D721Med (cell line): ENCODE measurements at regions not wholly inside any gene's neighbourhood (a gene's known extent, or its start where the extent isn't known, plus 50 kb on each side); places are given as distances from the start of the nearest gene placed in this dataset.

Source experiments
- DNase-seq: peaks from one replicate; pipeline ENCODE4 v3.0.0; 2011; ENCODE audit warnings: low spot score; ENCODE audit not compliant: insufficient read length
- FAIRE-seq: peaks from 2 replicates; lab custom pipeline; 2011; peaks lifted over from hg19 to GRCh38; lab: Jason Lieb, UNC
- TF ChIP-seq, protein P1 (sequence below): IDR thresholded peaks from 2 replicates; pipeline ENCODE4 v1.5.1; 2012; ENCODE audit warnings: mild to moderate bottlenecking, control low read depth; ENCODE audit not compliant: insufficient read depth; ENCODE audit errors: missing control alignments

DNA sequence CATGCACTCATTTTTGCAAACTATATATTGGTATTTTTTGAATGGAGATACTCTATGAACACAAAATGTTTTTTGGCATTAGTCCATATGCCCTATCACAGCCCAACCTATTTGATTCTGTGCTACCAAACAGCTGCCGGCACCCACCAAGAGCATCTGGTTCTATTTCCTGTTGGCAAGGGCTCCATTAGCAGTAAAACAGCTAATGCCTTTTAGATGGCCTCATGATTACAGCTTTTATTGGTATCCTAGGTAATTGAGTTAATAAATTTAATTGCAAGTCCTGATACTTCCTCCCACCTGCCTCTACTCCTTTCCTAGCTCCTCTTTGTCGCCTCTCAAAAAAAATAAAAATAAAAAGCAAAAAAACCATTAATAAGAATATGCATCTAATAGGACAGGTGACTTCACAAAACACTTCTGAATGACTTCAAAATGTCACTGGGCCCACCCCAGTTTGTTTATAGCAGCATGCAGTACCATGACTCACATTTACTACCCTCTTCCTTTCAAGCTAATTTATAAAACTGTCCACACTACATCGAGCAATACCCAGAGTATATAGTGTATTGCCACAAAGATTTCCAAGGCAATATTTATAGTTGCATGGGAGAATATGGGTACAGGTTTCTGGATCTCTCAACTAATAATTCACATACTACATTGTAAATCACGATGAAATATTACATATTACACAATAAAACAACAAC, 620.4 kb downstream of the SLCO4C1 start:
- FAIRE-seq, result no peak
- TF ChIP-seq, protein P1, sequence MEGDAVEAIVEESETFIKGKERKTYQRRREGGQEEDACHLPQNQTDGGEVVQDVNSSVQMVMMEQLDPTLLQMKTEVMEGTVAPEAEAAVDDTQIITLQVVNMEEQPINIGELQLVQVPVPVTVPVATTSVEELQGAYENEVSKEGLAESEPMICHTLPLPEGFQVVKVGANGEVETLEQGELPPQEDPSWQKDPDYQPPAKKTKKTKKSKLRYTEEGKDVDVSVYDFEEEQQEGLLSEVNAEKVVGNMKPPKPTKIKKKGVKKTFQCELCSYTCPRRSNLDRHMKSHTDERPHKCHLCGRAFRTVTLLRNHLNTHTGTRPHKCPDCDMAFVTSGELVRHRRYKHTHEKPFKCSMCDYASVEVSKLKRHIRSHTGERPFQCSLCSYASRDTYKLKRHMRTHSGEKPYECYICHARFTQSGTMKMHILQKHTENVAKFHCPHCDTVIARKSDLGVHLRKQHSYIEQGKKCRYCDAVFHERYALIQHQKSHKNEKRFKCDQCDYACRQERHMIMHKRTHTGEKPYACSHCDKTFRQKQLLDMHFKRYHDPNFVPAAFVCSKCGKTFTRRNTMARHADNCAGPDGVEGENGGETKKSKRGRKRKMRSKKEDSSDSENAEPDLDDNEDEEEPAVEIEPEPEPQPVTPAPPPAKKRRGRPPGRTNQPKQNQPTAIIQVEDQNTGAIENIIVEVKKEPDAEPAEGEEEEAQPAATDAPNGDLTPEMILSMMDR, result no peak
- no peak for DNase-seq

DNA sequence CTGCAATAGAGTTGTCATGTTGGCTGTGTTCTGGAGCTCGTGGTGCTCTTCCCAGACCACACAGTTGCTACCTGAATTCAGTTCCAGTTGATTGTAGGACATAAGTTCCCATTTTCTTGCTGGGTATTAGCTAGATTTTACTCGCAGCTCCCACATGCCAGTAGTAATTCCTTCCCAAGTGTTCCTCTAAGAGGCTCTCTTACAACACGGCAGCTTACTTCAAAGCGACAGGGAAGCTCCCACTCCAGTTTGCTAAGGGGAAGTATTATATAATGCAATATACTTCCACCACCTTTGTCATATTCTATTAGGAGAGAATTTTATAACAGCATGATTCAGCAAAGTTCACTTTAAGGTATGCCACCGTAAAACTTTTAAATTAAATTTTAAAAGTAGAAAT, 623.0 kb downstream of the SLCO4C1 start:
- FAIRE-seq (no peak), DNase-seq (no peak)
- TF ChIP-seq, protein P1, result no peak

DNA sequence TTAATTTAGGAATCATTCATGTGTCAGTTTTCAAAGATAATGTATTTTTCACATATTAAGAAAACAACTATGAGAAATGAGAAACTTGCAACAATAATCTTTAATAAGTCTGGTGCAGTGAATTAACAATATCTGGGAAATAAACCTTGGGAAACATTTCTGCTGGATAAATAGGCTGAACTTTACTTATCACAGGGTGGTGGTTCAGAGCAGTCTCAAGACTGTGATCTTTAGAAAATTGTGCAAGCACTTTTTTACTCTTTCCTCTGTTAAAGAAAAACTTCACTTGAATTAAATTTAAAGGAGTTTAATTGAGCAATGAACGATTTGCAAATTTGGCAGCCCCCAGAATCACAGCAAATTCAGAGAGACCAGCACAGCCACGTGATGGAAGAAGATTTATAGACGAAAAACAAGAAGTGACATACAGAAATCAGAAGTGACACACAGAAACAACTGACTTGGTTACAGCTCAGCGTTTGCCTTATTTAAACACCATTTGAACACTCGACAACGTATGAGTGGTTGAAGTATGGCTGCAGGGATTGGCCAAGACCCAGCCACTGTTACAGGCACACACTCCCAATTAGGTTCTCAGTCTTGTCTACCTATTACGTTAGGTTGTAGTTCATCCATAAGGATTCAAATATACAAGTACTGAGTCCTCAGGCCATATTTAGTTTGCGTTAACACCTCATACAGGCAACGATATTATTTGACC, 631.9 kb downstream of the SLCO4C1 start:
- FAIRE-seq, result no peak
- TF ChIP-seq, protein P1, result no peak
- no peak for DNase-seq

DNA sequence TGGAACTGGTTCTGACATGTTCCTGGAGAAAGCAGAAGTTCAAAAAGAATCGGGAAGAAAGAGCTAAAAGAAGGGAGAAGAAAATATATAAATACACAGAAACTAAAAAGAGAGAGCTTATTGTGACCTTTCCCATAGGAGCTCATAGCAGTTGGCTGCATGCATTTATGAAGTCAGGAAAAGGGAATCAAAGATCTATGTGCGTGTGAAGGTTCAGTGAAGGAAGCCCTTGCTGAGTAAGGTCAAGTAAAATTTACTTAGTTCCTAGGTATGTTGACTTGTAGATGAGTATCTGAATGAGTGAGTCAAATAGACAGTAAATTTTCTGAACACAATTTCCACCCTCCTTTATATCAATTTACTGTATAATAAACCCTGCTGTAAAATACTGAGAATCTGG, 632.5 kb downstream of the SLCO4C1 start:
- TF ChIP-seq, protein P1, result no peak
- no peak for FAIRE-seq

DNA sequence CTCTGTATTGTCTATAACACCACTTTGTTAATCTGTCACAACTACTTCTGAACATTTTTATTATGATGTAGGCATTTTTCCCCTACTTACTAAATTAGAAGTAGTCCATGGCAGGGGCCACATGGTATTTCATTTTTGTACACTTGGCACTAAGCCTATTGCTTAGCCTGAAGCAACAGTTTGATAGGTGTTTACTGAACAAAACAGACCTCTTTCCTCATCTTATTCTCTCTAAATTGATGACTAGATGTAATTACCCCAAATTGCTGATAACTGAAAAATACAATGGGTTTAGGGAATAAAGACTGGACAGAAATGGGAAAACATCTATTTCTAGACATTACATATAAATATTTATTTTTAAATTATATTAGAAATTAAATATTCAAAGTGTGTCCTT, 633.8 kb downstream of the SLCO4C1 start:
- DNase-seq (no peak), FAIRE-seq (no peak)
- TF ChIP-seq, protein P1, result no peak

More for the DNA sequence above, 632.5 kb downstream of the SLCO4C1 start:
- DNase-seq, result no peak

DNA sequence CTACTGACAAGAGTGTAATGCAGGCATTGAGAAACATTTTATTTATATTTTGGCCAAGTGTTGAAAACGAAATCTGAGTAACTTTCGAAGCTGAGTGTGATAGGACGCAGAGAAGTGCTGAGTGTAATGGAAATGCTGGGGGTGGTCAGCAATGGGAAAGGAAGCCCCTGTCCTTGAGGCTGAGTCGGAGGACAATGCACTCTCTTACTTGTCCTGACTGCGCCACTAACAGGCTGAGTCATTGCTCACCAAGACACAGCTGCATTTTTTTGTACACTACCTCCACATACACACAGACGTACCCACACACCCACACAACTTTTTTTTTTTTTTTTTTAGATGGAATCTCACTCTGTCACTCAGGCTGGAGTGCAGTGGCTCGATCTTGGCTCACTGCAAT, 637.7 kb downstream of the SLCO4C1 start:
- DNase-seq (no peak), FAIRE-seq (no peak)
- TF ChIP-seq, protein P1, result no peak

DNA sequence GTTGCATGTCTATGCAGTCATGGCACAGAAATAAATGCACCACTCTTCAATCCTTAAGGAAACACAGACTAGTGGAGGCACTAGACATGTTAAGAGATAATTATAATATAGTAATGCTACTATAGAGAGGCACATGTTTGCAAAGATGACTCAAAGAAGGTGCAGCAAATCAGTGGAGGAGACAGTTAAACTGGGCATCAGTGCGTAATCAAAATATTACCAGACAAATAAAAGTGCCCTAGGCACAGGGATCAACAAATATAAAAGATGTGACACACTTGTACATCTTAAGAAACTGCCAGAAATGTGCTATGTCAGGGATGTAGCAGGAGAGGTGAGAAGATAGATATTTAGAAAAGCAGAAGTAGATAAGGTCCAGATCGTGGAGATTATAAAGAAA, 642.1 kb downstream of the SLCO4C1 start:
- DNase-seq (no peak), FAIRE-seq (no peak)
- TF ChIP-seq, protein P1, result no peak
